Mammary epithelial cell (primary cell): ENCODE measurements at regions not wholly inside any gene's neighbourhood (a gene's known extent, or its start where the extent isn't known, plus 50 kb on each side); places are given as distances from the start of the nearest gene placed in this dataset.

Experiments
- EZH2 ChIP-seq: IDR thresholded peaks from 2 replicates; pipeline ENCODE4 v1.6.1; 2012; ENCODE audit warnings: low read length, inconsistent platforms, borderline replicate concordance
- TF ChIP-seq, protein P1 (sequence below), 2 donors: IDR thresholded peaks in 1 of 2; conservative IDR thresholded peaks in 1 of 2; 2 replicates each; pipeline ENCODE4 v1.5.1; 2011 to 2012; ENCODE audit warnings: inconsistent platforms in 2 of 2, low read length in 2 of 2, mild to moderate bottlenecking in 2 of 2, control low read depth in 1 of 2, low read depth in 1 of 2; ENCODE audit not compliant: insufficient read depth in 1 of 2; ENCODE audit errors: extremely low read depth in 1 of 2

DNA sequence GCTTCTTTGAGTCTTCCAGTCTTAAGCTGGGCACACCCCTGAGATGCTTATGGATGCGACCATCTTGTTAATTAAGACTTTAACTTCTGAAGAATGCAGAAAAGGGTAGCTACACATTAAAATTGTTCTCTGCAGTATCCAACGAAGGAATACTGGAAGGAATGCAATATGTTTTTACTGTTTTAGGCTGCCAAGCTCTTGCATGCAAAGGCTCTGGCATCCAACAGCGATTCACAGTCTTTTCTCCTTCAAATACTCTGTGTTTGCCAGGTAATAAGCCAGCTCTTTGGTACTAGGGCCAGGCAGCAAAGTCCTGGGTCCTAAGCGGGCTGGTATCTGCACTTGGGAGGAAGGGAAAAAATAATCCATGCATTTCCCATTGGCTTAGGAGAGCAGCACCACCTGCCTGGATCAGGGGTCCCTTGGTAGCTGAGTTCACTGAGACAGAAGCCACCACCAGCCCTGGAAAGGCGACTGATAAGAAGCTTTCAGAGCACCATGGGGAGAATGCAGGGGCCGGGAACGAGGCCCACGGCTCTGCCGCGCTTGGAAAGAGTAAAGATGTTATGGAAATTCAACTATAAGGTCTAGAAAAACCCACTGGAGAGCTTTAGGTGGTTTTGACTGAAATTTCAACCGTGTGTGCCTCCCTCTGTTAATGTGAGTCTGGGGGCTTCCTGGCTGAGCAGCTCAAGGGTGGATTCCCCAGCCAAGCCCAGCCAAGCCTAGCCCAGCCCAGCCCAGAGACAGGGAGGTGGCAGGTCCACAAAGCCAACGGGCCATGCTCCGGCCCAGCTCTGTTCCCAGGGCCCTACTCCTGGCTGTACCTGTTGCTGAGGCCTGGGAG lies 67.0 kb upstream of the CCND1 start:
- TF ChIP-seq, protein P1, sequence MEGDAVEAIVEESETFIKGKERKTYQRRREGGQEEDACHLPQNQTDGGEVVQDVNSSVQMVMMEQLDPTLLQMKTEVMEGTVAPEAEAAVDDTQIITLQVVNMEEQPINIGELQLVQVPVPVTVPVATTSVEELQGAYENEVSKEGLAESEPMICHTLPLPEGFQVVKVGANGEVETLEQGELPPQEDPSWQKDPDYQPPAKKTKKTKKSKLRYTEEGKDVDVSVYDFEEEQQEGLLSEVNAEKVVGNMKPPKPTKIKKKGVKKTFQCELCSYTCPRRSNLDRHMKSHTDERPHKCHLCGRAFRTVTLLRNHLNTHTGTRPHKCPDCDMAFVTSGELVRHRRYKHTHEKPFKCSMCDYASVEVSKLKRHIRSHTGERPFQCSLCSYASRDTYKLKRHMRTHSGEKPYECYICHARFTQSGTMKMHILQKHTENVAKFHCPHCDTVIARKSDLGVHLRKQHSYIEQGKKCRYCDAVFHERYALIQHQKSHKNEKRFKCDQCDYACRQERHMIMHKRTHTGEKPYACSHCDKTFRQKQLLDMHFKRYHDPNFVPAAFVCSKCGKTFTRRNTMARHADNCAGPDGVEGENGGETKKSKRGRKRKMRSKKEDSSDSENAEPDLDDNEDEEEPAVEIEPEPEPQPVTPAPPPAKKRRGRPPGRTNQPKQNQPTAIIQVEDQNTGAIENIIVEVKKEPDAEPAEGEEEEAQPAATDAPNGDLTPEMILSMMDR (conservative IDR thresholded peaks at IDR 0.05 in 1 of 2, IDR thresholded peaks at IDR 0.05 in 1 of 2; ENCODE audit: extremely low read depth in 1 of 2, insufficient read depth in 1 of 2, low read depth in 1 of 2, low read length in 2 of 2), result no peak
- no peak for TF ChIP-seq EZH2
